Mesodermal cell (in vitro differentiated cells): ENCODE measurements at regions not wholly inside any gene's neighbourhood (a gene's known extent, or its start where the extent isn't known, plus 50 kb on each side); places are given as distances from the start of the nearest gene placed in this dataset.
A peak's percentile ranks its signal among the peaks of the same experiment; 100 is the strongest.

Experiments used
- H3K27ac ChIP-seq: 2 replicates; pipeline ENCODE4 v1.7.0; 2013; ENCODE audit warnings: mild to moderate bottlenecking, low read depth, low read length, moderate library complexity; ENCODE audit not compliant: severe bottlenecking
- H3K36me3 ChIP-seq: 2 replicates; pipeline ENCODE4 v1.7.1; 2013; ENCODE audit warnings: mild to moderate bottlenecking, low read length, moderate library complexity; ENCODE audit not compliant: control insufficient read depth, insufficient read depth
- H3K4me1 ChIP-seq: one replicate; pipeline ENCODE4 v1.7.1; 2013; ENCODE audit warnings: mild to moderate bottlenecking, low read length; ENCODE audit not compliant: insufficient read depth, control insufficient read depth, poor library complexity, severe bottlenecking
- H3K4me3 ChIP-seq: 2 replicates; pipeline ENCODE4 v1.7.0; 2013; ENCODE audit warnings: low read length, control low read depth, mild to moderate bottlenecking; ENCODE audit not compliant: insufficient read depth, poor library complexity, severe bottlenecking; ENCODE audit errors: extremely low read depth
- H3K9me3 ChIP-seq: 2 replicates; pipeline ENCODE4 v1.7.1; 2013; ENCODE audit warnings: mild to moderate bottlenecking, low read length, moderate library complexity; ENCODE audit not compliant: control insufficient read depth
- WGBS, 2 experiments: methylation state at CpG; one replicate each; pipeline ENCODE4 v1.1.5; 2013; ENCODE audit warnings: missing lambda C conversion rate in 2 of 2; ENCODE audit not compliant: insufficient coverage in 2 of 2; 5-methylcytosine and 5-hydroxymethylcytosine counted together

DNA sequence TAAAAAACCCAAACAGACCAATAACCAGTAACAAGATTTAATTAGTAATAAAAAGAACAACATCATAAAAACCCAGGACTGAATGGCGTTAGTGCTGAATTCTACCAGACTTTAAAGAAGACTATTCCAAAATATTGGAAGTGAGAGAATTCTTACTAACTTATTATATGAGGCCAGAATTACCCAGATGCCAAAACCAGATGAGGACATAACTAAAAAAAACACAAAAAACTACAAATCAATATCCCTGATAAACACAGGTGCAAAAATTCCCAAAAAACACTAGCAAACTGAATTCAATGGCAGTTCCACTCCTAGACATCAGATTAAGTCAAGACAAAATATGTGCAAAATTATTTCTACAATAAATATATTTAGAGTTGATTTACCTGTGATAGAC, 400.1 kb upstream of the PABPC4L start:
- H3K36me3 ChIP-seq = no peaks in the 10 kb centered on the region
- no peaks in the 10 kb centered on the region for H3K4me1 ChIP-seq
- H3K9me3 ChIP-seq = no peaks in the 10 kb centered on the region
- no CpG with 5 or more reads among the region's 1 CpG for WGBS, 2 experiments
- no peak overlapping the region for H3K27ac ChIP-seq
- H3K4me3 ChIP-seq = no peak overlapping the region

DNA sequence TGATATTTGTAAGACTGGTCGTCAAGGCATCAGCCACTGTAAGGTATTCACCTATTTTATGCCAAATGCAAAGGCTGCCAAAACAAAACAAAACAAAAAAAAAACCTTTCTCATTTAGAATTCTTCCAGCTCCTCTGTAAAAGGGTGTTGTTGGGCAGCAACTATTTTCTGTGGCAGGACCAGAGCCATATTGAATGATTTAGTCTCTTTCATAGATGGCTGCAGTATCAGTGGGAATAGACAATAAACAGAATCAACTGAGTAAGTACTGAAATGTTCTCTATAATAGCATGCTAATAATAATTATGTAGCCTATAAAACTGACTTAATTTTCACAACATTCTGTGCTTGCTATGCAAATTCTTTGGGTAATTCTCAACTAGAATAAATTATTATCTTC, 389.7 kb upstream of the PABPC4L start:
- no peaks in the 10 kb centered on the region for H3K4me1 ChIP-seq
- H3K4me3 ChIP-seq = no peak overlapping the region
- no peak overlapping the region for H3K27ac ChIP-seq
- no peaks in the 10 kb centered on the region for H3K9me3 ChIP-seq
- WGBS, 2 experiments = no CpG with 5 or more reads among the region's 1 CpG
- H3K36me3 ChIP-seq = no peaks in the 10 kb centered on the region

DNA sequence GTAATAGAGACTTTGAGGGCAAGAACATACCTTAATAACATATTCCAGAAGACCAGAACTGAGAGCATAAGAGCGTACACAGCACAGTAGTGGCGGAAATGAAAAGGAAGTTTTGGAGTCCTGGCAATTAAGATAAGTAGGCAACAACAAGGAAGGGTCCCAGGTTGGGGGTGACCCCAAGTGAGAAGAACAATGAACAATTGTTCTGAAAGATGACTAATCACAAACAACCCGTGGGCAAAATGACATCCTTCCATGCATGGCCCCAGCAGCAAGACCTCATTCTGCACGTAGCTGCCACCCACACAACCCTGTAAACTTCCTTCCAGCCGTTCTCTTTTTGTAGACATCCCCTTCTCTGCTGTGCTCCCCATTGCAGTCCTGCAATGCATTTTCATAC, 384.4 kb upstream of the PABPC4L start:
- 43 to 52% methylated on average over 3 to 4 of the region's 5 CpGs for WGBS, 2 experiments
- Histone ChIP-seq H3K4me1 (no peaks in the 10 kb centered on the region), H3K4me3 (no peak overlapping the region), H3K27ac (peak overlapping the region; percentile 81), H3K36me3 (no peaks in the 10 kb centered on the region), H3K9me3 (no peaks in the 10 kb centered on the region)

DNA sequence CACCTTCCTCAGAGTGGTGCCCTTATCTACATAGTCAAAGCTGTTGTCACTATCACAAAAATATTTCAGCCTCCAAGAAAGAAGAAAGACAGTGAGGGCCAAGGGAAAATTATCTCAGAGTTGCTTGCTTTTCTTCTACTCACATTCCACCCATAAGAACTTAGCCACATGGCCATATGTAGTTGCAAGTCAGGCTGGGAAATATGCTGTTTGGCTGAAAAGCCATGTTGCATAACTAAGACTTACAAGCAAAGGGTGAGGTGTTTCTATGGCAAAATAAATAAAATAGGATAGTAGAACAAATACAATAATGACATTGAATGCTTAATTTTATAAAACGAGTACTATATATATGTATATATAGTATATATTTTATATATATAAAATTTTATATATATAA, 365.9 kb upstream of the PABPC4L start:
- Histone ChIP-seq H3K4me1 (peaks cover 8% of the 10 kb centered on the region), H3K27ac (no peak overlapping the region), H3K9me3 (peaks cover 5% of the 10 kb centered on the region), H3K36me3 (no peaks in the 10 kb centered on the region), H3K4me3 (no peak overlapping the region)
- WGBS, 2 experiments = no CpG with 5 or more reads among the region's 1 CpG

DNA sequence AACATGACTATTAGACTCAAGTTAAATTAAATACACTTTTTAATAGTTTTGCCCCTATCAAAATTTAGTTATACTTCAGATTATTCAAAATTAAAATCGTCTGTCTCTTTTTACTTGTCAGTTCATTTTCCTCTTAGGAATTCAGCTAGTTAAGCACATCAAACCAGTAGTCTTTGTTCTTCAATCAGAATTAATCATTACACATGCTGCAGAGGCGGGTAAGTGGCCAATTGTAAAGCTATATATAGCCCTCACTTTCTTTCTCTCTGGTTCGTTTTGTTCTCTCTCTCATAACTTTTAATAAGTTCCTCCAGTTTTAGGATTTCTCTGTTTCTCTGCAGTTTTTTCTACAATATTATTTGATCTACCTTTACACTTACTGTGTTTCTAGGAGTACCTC, 359.1 kb upstream of the PABPC4L start:
- no peak overlapping the region for H3K4me3 ChIP-seq
- H3K36me3 ChIP-seq = no peaks in the 10 kb centered on the region
- no peaks in the 10 kb centered on the region for H3K9me3 ChIP-seq
- WGBS, 2 experiments = 77 to 100% methylated on average over 1 to 3 of the region's 3 CpGs
- H3K4me1 ChIP-seq = no peaks in the 10 kb centered on the region
- H3K27ac ChIP-seq = no peak overlapping the region

DNA sequence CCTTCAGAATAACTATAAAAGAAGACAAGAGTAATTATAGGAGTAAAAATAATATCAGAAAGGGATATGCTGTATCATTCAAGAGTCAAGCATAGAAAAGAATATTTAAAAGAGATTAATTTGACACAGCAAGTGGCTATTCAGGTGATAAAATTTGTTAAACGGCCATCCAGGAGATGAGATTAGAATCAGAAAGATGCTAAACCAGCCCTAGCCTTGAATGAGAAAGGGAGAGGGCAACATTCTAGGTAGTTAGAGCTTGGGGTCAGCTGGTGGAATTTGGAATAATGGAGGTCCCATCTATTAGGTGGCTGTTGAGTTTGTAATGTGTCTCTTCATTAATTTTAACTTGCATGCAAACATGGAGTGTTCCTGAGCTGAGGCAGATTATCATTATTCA, 350.5 kb upstream of the PABPC4L start:
- H3K36me3 ChIP-seq = no peaks in the 10 kb centered on the region
- no peak overlapping the region for H3K4me3 ChIP-seq
- H3K4me1 ChIP-seq = no peaks in the 10 kb centered on the region
- H3K27ac ChIP-seq = no peak overlapping the region
- H3K9me3 ChIP-seq = peaks cover 11% of the 10 kb centered on the region
- WGBS, 2 experiments = 57 to 75% methylated on average over 1 of the region's 1 CpG

DNA sequence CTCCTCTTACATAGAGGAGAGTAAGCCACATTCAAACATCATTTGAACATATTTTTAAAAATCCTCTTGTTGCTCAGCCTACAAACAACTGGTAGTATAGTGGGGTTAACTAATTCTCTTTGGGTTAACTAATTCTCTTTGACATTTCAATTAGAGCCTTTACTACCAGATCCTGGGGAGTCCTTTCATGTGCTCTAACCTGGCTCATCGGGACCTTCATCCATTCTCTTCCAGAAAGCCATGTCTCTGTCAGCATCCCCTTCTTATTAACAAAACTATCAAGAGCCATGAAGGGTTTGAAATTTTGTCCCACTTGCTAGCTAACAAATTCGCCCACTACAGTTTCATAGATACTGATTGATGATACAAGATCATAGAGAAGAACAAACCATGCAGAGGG, 349.8 kb upstream of the PABPC4L start:
- no peak overlapping the region for H3K4me3 ChIP-seq
- WGBS, 2 experiments = 86% methylated on average over 1 of the region's 2 CpGs
- H3K27ac ChIP-seq = no peak overlapping the region
- H3K36me3 ChIP-seq = no peaks in the 10 kb centered on the region
- H3K9me3 ChIP-seq = peaks cover 13% of the 10 kb centered on the region
- H3K4me1 ChIP-seq = no peaks in the 10 kb centered on the region

DNA sequence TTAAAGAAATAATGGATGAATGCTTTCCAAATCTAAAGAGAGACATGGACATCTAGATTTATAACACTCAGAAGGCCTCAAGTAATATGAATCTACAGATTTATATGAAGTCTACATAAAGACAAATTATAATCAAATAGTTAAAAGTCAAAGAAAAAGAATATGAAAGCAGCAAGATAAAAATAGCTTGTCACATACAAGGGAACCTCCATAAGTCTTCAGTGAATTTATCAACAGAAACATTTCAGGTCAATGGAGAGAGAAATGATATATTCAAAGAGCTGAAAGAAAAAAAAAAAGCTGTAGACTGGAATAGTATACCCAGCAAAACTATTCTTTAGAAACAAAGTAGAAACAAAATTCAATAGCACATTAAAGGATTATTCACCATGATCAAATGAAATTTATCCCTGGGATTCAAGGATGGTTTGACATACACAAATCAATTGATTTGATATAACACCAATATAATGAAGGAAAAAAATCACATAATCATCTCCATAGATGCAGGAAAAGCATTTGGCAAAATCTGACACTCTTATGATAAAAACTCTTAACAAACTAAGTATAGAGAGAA, 346.6 kb upstream of the PABPC4L start:
- Histone ChIP-seq H3K4me1 (no peaks in the 10 kb centered on the region), H3K4me3 (no peak overlapping the region), H3K27ac (no peak overlapping the region), H3K36me3 (no peaks in the 10 kb centered on the region), H3K9me3 (peaks cover 15% of the 10 kb centered on the region)

DNA sequence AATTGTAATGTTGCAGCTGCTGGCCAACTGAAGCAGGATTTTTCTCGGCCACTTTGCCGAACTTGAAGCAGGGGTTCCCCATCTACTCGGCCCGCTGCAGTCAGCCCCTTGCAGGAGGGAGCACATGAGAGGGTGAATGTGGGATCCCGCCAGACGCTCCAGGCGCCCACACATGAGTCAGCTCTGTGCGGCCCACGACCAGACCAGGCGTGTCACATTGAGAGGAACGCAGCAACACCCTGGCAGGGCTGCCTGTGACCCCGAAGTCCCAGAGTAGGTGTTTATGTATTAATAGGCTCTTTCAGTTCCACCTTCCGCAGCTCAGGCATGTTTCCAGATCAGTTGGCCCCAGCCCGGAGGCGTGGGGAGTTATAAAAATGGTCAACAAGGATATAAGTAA, 344.7 kb upstream of the PABPC4L start:
- H3K4me3 ChIP-seq = no peak overlapping the region

DNA sequence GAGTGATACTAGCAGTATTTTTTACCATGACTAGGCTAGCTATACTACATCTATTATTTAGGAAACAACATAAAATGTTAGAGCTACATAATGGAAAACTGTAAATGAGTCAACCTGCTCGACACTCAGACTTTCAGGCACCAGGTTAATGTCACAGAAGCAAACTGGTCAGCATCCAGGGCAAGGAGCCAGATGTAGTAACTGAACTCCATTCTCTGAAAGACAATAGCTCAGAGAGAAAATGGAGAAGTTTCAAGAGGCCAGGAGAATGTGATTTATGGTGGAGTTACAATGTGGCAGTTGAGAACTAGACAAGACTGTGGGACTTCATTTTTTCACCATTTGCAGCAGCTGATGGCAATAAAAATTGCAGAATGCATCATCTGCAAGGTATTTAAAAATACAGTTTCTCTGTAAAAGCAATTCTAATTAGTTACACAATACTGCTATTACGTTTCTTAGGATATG, 342.7 kb upstream of the PABPC4L start:
- Histone ChIP-seq H3K9me3 (peaks cover 15% of the 10 kb centered on the region), H3K4me1 (no peaks in the 10 kb centered on the region), H3K4me3 (no peak overlapping the region), H3K27ac (no peak overlapping the region), H3K36me3 (no peaks in the 10 kb centered on the region)
- WGBS, 2 experiments = 88 to 100% methylated on average over 1 of the region's 2 CpGs

More for the DNA sequence above, 344.7 kb upstream of the PABPC4L start:
- Histone ChIP-seq H3K4me1 (no peaks in the 10 kb centered on the region), H3K27ac (no peak overlapping the region), H3K36me3 (no peaks in the 10 kb centered on the region), H3K9me3 (peaks cover 15% of the 10 kb centered on the region)
- WGBS, 2 experiments = 92 to 96% methylated on average over 10 to 11 of the region's 15 CpGs

DNA sequence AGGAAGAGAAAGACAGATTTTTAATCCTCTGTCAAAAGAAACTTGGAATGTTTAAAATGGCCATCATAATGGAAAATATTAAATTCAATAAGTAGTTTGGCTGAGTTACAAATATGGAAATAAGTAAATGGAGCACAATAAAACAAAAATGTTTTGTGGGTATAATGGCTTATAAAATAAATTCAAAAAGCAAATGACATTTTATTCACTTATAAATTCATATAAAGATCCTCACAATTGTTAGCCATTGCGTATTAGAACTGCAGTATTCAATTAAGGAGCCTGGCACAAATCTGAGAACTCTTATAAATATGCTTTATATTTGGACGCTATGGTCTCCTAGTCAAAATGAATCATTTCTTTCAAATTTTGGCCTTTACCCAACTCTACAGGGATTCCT, 339.0 kb upstream of the PABPC4L start:
- no peak overlapping the region for H3K4me3 ChIP-seq
- no CpG with 5 or more reads among the region's 2 CpGs for WGBS, 2 experiments
- H3K27ac ChIP-seq = no peak overlapping the region
- H3K9me3 ChIP-seq = no peaks in the 10 kb centered on the region
- H3K4me1 ChIP-seq = no peaks in the 10 kb centered on the region
- no peaks in the 10 kb centered on the region for H3K36me3 ChIP-seq
